ENCODE measurements at regions not wholly inside any gene's neighbourhood (a gene's known extent, or its start where the extent isn't known, plus 50 kb on each side); places are given as distances from the start of the nearest gene placed in this dataset.

GRCh38 chr6:92271091-92271490 is 1148.3 kb downstream of the EPHA7 start:
- Histone ChIP-seq H4K8ac (replicated peaks; ENCODE audit: insufficient read length, low read depth, low read length) (no peak overlapping the region), H3K9me3 (ENCODE audit: control insufficient read depth, low read depth, low read length) (no peaks in the 10 kb centered on the region), H4K20me1 (ENCODE audit: control insufficient read depth, insufficient read depth, insufficient read length) (no peaks in the 10 kb centered on the region), H3K4me1 (ENCODE audit: insufficient read depth, low read length) (no peaks in the 10 kb centered on the region), H3K23ac (ENCODE audit: insufficient read length, low read depth, low read length) (no peak overlapping the region), H3K56ac (ENCODE audit: insufficient read length, low read depth, low read length) (no peak overlapping the region), H3K79me2 (ENCODE audit: insufficient read depth, low read length) (no peaks in the 10 kb centered on the region), H3K14ac (ENCODE audit: insufficient read depth, low read length) (no peak overlapping the region), H2BK15ac (ENCODE audit: low read depth, low read length) (no peak overlapping the region), H2BK5ac (ENCODE audit: insufficient read length, low read length) (no peak overlapping the region), H3T11ph (ENCODE audit: low read length) (no peak overlapping the region), H4K91ac (ENCODE audit: insufficient read length, low read depth, low read length) (no peak overlapping the region), H2BK120ac (ENCODE audit: low read depth, low read length, poor library complexity, severe bottlenecking) (no peak overlapping the region), H2BK12ac (ENCODE audit: insufficient read length, low read depth, low read length) (no peak overlapping the region), H3K27me3 (ENCODE audit: insufficient read depth, low read length) (no peaks in the 10 kb centered on the region), H3K9ac (ENCODE audit: extremely low read depth, insufficient read length, low read length) (no peak overlapping the region), H3K23me2 (ENCODE audit: insufficient read length, low read depth, low read length, poor library complexity, severe bottlenecking) (no peaks in the 10 kb centered on the region), H2BK20ac (ENCODE audit: low read depth, low read length, poor library complexity, severe bottlenecking) (no peak overlapping the region), H2AFZ (ENCODE audit: low read length) (no peak overlapping the region), H3K27ac (ENCODE audit: insufficient read length, low read depth, low read length) (no peak overlapping the region), H2AK5ac (ENCODE audit: insufficient read length, low read length) (no peak overlapping the region), H4K5ac (ENCODE audit: insufficient read length, low read depth, low read length) (no peak overlapping the region), H3K4ac (ENCODE audit: low read depth, low read length) (no peak overlapping the region), H3K79me1 (ENCODE audit: insufficient read depth, low read depth, low read length, poor library complexity, severe bottlenecking) (no peaks in the 10 kb centered on the region), H3K18ac (ENCODE audit: insufficient read length, low read depth, low read length) (no peak overlapping the region), H3K4me2 (ENCODE audit: insufficient read depth, insufficient read length, low read length) (no peak overlapping the region)
- WGBS (ENCODE audit: extremely low coverage, insufficient read length, low lambda C conversion rate): no CpG with 5 or more reads among the region's 1 CpG
- Mint-ChIP-seq H3K9me3 (no peaks in the 10 kb centered on the region; a peak in 2 of 5 replicates), H3K4me3 (no peak overlapping the region), H3K4me1 (peaks cover 0 to 3% of the 10 kb centered on the region in 2 experiments; a peak in 1 of 4 replicates), H3K27me3 (ENCODE audit: low read depth) (no peaks in the 10 kb centered on the region), H3K27ac (no peak overlapping the region), H3K36me3 (ENCODE audit: insufficient read depth in 1 of 3, low read depth in 3 of 3) (no peaks in the 10 kb centered on the region)
- no peak for DNase-seq
- no peak for TF ChIP-seq CTCF (conservative IDR thresholded peaks at IDR 0.05)

Measured in H9 (cell line).